ENCODE measurements at regions not wholly inside any gene's neighbourhood (a gene's known extent, or its start where the extent isn't known, plus 50 kb on each side); places are given as distances from the start of the nearest gene placed in this dataset.

- TF ChIP-seq CTCF (IDR thresholded peaks at IDR 0.05 in 8 of 11, conservative IDR thresholded peaks at IDR 0.05 in 3 of 11) (no peak), POLR2AphosphoS5 (IDR thresholded peaks at IDR 0.05) (no peak)
Observed at GRCh38 chr10:131022981-131023380, 288.5 kb downstream of the TCERG1L start.
